ENCODE measurements at regions not wholly inside any gene's neighbourhood (a gene's known extent, or its start where the extent isn't known, plus 50 kb on each side); places are given as distances from the start of the nearest gene placed in this dataset.

DNA sequence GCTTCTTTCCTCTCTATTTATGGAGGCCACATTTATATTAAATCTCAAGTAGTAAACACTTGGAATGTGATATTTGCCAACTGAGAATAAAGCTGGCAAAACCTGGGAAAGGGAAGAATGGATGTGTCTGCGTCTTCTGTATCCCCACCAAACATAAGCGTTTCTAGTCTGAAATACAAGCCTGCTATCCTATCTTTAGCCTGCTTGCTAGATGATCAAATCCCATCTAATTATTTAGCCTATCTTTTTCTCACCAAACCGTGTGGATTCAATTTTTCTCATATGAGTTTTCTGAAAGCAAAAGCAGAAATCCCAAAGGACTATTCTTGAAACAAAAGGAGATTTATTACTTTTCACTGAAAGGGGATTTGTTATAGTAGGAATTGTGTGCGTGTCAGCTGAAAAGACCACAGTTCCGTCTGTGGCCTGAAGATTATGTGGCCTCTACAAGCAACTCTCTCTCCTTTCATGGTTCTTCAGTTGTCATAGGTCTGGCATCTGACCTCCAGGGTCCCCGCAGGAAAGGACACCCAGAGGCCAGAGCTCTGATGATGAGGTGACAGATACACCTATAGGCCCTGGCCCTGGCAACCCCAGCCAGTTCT lies 266.0 kb upstream of the MCTP2 start:
- H3K9me3 Mint-ChIP-seq: no peaks in the 10 kb centered on the region
- H3K36me3 Mint-ChIP-seq: no peaks in the 10 kb centered on the region
- CTCF ChIA-PET: interaction anchor here (1.6 to 1.9 kb wide), 2 partner anchors 10 to 935 kb away, joined by 3 to 6 read pairs; no protein-coding TSS in a partner anchor

DNA sequence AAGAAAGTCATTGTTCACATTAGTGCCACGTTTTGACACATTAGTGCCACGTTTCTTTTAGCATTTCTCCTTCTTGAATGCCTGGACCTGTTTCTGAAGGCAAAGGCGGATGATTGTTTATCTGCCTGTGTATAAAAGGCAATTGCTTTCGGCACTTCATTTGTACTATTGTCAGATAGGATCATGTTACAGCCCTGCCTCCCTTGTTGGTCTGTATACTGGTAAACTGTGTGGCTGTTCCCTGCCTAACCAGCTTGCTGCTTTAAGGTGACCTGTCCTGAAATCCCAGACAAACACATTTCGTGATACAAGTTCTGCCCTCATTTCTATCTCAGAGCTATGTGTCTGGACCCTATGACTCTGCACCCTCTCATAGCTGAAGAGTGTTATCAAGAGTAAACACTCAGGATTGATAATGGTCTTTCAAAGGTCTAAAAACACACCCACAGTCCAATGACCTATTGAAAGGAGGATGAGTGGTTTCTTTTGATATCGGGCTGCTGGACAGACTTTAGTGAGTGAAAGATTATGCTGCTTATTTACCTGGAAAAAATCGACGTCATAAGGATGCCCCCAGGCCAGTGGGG lies 276.3 kb upstream of the MCTP2 start:
- ChIA-PET CTCF (interaction anchor here (1.3 to 1.5 kb wide), 2 partner anchors 20 to 165 kb away, joined by 4 to 5 read pairs; no protein-coding TSS in a partner anchor), POLR2A (no interaction called here)
- H3K27ac Mint-ChIP-seq: no peak overlapping the region
- no peaks in the 10 kb centered on the region for H3K36me3 Mint-ChIP-seq
- no peaks in the 10 kb centered on the region for H3K27me3 Mint-ChIP-seq (ENCODE audit: low read depth)
- H3K9me3 Mint-ChIP-seq: peaks cover 3% of the 10 kb centered on the region; the same call in 1 of the 2 replicates
- no peak for DNase-seq (ENCODE audit: low spot score)
- H3K4me1 Mint-ChIP-seq: peaks cover 7% of the 10 kb centered on the region
- no peak overlapping the region for H3K4me3 Mint-ChIP-seq
- ATAC-seq: no peak
- TF ChIP-seq, protein P1, sequence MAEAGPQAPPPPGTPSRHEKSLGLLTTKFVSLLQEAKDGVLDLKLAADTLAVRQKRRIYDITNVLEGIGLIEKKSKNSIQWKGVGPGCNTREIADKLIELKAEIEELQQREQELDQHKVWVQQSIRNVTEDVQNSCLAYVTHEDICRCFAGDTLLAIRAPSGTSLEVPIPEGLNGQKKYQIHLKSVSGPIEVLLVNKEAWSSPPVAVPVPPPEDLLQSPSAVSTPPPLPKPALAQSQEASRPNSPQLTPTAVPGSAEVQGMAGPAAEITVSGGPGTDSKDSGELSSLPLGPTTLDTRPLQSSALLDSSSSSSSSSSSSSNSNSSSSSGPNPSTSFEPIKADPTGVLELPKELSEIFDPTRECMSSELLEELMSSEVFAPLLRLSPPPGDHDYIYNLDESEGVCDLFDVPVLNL (CRISPR knock-in tag; IDR thresholded peaks at IDR 0.05; ENCODE audit: borderline replicate concordance, low read depth): no peak
- TF ChIP-seq ZNF219 (CRISPR knock-in tag; IDR thresholded peaks at IDR 0.05; ENCODE audit: borderline replicate concordance) (no peak), KAT7 (CRISPR knock-in tag; IDR thresholded peaks at IDR 0.05; ENCODE audit: borderline replicate concordance) (no peak), ATF1 (CRISPR knock-in tag; IDR thresholded peaks at IDR 0.05) (no peak), TEAD4 (CRISPR knock-in tag; IDR thresholded peaks at IDR 0.05) (no peak), CBFB (CRISPR knock-in tag; IDR thresholded peaks at IDR 0.05; ENCODE audit: low read depth) (no peak), HMGA2 (CRISPR knock-in tag; IDR thresholded peaks at IDR 0.05) (no peak), ELF4 (CRISPR knock-in tag; IDR thresholded peaks at IDR 0.05; ENCODE audit: low read depth) (no peak), ZNF317 (CRISPR knock-in tag; IDR thresholded peaks at IDR 0.05; ENCODE audit: borderline replicate concordance, low read depth) (no peak), ETV6 (CRISPR knock-in tag; IDR thresholded peaks at IDR 0.05) (no peak), GTF2I (CRISPR knock-in tag; conservative IDR thresholded peaks at IDR 0.05) (no peak), ERG (CRISPR knock-in tag; IDR thresholded peaks at IDR 0.05) (no peak), ZNF232 (CRISPR knock-in tag; IDR thresholded peaks at IDR 0.05) (no peak)
- TF ChIP-seq, protein P2, sequence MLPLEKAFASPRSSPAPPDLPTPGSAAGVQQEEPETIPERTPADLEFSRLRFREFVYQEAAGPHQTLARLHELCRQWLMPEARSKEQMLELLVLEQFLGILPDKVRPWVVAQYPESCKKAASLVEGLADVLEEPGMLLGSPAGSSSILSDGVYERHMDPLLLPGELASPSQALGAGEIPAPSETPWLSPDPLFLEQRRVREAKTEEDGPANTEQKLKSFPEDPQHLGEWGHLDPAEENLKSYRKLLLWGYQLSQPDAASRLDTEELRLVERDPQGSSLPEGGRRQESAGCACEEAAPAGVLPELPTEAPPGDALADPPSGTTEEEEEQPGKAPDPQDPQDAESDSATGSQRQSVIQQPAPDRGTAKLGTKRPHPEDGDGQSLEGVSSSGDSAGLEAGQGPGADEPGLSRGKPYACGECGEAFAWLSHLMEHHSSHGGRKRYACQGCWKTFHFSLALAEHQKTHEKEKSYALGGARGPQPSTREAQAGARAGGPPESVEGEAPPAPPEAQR (CRISPR knock-in tag; IDR thresholded peaks at IDR 0.05): no peak
- TF ChIP-seq, protein P3, sequence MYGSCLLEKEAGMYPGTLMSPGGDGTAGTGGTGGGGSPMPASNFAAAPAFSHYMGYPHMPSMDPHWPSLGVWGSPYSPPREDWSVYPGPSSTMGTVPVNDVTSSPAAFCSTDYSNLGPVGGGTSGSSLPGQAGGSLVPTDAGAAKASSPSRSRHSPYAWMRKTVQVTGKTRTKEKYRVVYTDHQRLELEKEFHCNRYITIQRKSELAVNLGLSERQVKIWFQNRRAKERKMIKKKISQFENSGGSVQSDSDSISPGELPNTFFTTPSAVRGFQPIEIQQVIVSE (CRISPR knock-in tag; IDR thresholded peaks at IDR 0.05; ENCODE audit: borderline replicate concordance): no peak
- TF ChIP-seq, protein P4, sequence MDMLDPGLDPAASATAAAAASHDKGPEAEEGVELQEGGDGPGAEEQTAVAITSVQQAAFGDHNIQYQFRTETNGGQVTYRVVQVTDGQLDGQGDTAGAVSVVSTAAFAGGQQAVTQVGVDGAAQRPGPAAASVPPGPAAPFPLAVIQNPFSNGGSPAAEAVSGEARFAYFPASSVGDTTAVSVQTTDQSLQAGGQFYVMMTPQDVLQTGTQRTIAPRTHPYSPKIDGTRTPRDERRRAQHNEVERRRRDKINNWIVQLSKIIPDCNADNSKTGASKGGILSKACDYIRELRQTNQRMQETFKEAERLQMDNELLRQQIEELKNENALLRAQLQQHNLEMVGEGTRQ (CRISPR knock-in tag; IDR thresholded peaks at IDR 0.05): no peak

More for the DNA sequence above, 266.0 kb upstream of the MCTP2 start:
- Mint-ChIP-seq H3K27me3 (ENCODE audit: low read depth) (no peaks in the 10 kb centered on the region), H3K27ac (no peak overlapping the region), H3K4me1 (no peaks in the 10 kb centered on the region), H3K4me3 (no peak overlapping the region)
- POLR2A ChIA-PET: no interaction called here
- TF ChIP-seq FOXJ3 (CRISPR knock-in tag; IDR thresholded peaks at IDR 0.05; ENCODE audit: borderline replicate concordance) (no peak), ZNF671 (CRISPR knock-in tag; IDR thresholded peaks at IDR 0.05) (no peak), IRF2 (CRISPR knock-in tag; IDR thresholded peaks at IDR 0.05; ENCODE audit: borderline replicate concordance, low read depth) (no peak), NFE2L1 (CRISPR knock-in tag; IDR thresholded peaks at IDR 0.05) (no peak), ZNF396 (CRISPR knock-in tag; IDR thresholded peaks at IDR 0.05; ENCODE audit: borderline replicate concordance) (no peak), TEAD1 (CRISPR knock-in tag; IDR thresholded peaks at IDR 0.05) (no peak), ZNF425 (CRISPR knock-in tag; conservative IDR thresholded peaks at IDR 0.05) (no peak)
- TF ChIP-seq, protein P3 (CRISPR knock-in tag; IDR thresholded peaks at IDR 0.05; ENCODE audit: borderline replicate concordance): no peak
- ATAC-seq (no peak), DNase-seq (ENCODE audit: low spot score) (no peak)
